Adrenal gland (tissue), 5 donors: ENCODE measurements at regions not wholly inside any gene's neighbourhood (a gene's known extent, or its start where the extent isn't known, plus 50 kb on each side); places are given as distances from the start of the nearest gene placed in this dataset.

Experiments used
- POLR2A ChIP-seq, 2 donors: fragments of 450-650 bp; IDR thresholded peaks; one replicate each; pipeline ENCODE4 v1.6.1; 2017; ENCODE audit warnings: antibody characterized with exemption in 2 of 2, mild to moderate bottlenecking in 2 of 2, moderate library complexity in 1 of 2
- TF ChIP-seq, protein P1 (sequence below), 6 experiments: fragments of 450-650 bp in 4 of 6; fragments of 200-600 bp in 2 of 6; sonication (generic) in 1 of 6; IDR thresholded peaks; 1 replicate in 5 of 6; 2 replicates in 1 of 6; pipeline versions ENCODE4 v1.5.1 to v1.8.0; 2016 to 2021; ENCODE audit warnings: antibody characterized with exemption in 6 of 6, mild to moderate bottlenecking in 2 of 6, moderate library complexity in 1 of 6
- donor health status: DM: no; HTN: no; CAD: no.

DNA sequence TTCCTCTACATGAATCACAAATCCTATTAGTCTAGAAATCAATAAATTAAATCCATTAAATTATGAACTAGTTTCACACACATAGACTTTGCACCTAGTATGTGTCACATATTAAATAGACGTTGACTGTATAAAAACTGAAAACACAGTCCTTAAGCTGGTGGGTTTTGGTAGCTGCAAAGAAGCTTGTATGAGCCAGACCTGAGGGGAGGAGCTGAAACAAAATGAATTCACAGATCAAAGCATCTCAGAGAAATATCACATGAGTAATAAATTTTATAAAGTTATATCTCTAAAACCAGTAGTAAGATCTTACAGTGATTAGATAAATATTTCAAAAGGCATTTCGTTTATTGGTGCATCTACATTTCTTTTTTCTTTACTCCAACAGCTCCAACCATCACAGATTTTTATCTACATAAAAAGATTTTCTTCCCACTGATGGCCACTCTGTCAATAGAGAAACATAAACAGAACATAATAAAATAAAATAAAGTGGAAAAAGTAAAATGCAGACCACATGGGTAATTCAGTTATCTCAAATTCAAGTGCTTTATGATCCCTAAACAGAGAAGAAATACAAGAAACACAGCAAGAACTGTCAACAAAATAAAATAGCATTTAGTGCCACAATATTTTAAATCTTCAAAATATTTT lies 420.0 kb upstream of the CYRIA start:
- TF ChIP-seq, protein P1, sequence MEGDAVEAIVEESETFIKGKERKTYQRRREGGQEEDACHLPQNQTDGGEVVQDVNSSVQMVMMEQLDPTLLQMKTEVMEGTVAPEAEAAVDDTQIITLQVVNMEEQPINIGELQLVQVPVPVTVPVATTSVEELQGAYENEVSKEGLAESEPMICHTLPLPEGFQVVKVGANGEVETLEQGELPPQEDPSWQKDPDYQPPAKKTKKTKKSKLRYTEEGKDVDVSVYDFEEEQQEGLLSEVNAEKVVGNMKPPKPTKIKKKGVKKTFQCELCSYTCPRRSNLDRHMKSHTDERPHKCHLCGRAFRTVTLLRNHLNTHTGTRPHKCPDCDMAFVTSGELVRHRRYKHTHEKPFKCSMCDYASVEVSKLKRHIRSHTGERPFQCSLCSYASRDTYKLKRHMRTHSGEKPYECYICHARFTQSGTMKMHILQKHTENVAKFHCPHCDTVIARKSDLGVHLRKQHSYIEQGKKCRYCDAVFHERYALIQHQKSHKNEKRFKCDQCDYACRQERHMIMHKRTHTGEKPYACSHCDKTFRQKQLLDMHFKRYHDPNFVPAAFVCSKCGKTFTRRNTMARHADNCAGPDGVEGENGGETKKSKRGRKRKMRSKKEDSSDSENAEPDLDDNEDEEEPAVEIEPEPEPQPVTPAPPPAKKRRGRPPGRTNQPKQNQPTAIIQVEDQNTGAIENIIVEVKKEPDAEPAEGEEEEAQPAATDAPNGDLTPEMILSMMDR (IDR thresholded peaks at IDR 0.05), result no peak
- TF ChIP-seq POLR2A (IDR thresholded peaks at IDR 0.05), result no peak
